SK-N-SH (cell line): ENCODE measurements at regions not wholly inside any gene's neighbourhood (a gene's known extent, or its start where the extent isn't known, plus 50 kb on each side); places are given as distances from the start of the nearest gene placed in this dataset.

Experiments
- CTCF ChIA-PET: fragments of 300-600, 350-600 bp; formaldehyde crosslinking; extraction: SDS; loops from one replicate; lab custom pipeline; 2021; lab: Yijun Ruan, JAX
- POLR2A ChIA-PET: fragments of 350-600 bp; sonication (Branson Sonifier 250); formaldehyde crosslinking; extraction: SDS; loops from one replicate; lab custom pipeline; 2020; ENCODE audit warnings: antibody characterized with exemption, inconsistent platforms; lab: Yijun Ruan, JAX
- DNase-seq: peaks from one replicate; pipeline ENCODE4 v3.0.0; 2012
- H2AFZ ChIP-seq: fragments of 200-600 bp; sonication (generic); 2 replicates; pipeline ENCODE4 v1.8.1; 2016; ENCODE audit warnings: antibody characterized with exemption, mild to moderate bottlenecking, low read depth
- H3F3A ChIP-seq: fragments of 200-600 bp; sonication (generic); replicated peaks from 2 replicates; pipeline ENCODE3; 2016; ENCODE audit warnings: antibody characterized with exemption, mild to moderate bottlenecking; ENCODE audit not compliant: insufficient read depth
- H3K27ac ChIP-seq, 2 experiments: fragments of 200-500 bp in 1 of 2; fragments of 200-600 bp in 1 of 2; sonication (Bioruptor generic) in 1 of 2; sonication (generic), shearing (Covaris generic) in 1 of 2; 2 replicates each; pipeline versions ENCODE4 v1.5.1 to v1.6.1; 2014 to 2016; ENCODE audit warnings: low read depth in 2 of 2, inconsistent platforms in 1 of 2, low read length in 1 of 2, mild to moderate bottlenecking in 1 of 2, mixed read lengths in 1 of 2
- H3K27me3 ChIP-seq: fragments of 200-600 bp; sonication (generic), shearing (Covaris generic); 2 replicates; pipeline ENCODE4 v1.6.1; 2016; ENCODE audit warnings: mixed run types; ENCODE audit not compliant: insufficient read depth
- H3K36me3 ChIP-seq, 2 experiments: fragments of 200-500 bp in 1 of 2; fragments of 200-600 bp in 1 of 2; sonication (Bioruptor generic) in 1 of 2; sonication (generic) in 1 of 2; replicated peaks in 1 of 2; 2 replicates each; pipeline versions ENCODE3 to v1.5.1; 2014 to 2016; ENCODE audit warnings: low read length in 1 of 2, mild to moderate bottlenecking in 1 of 2; ENCODE audit not compliant: insufficient read depth in 2 of 2, control insufficient read depth in 1 of 2
- H3K4me1 ChIP-seq, 2 experiments: fragments of 200-500 bp in 1 of 2; fragments of 200-600 bp in 1 of 2; sonication (Bioruptor generic) in 1 of 2; sonication (generic), shearing (Covaris generic) in 1 of 2; 2 replicates each; pipeline versions ENCODE4 v1.5.1 to v1.6.1; 2014 to 2016; ENCODE audit warnings: low read depth in 1 of 2, low read length in 1 of 2, mixed run types in 1 of 2; ENCODE audit not compliant: insufficient read depth in 2 of 2, control insufficient read depth in 1 of 2
- H3K4me2 ChIP-seq: fragments of 200-600 bp; sonication (generic), shearing (Covaris generic); 2 replicates; pipeline ENCODE4 v1.6.1; 2017; ENCODE audit warnings: mixed run types
- H3K4me3 ChIP-seq, 2 experiments: fragments of 200-500 bp in 1 of 2; fragments of 200-600 bp in 1 of 2; sonication (Bioruptor generic) in 1 of 2; sonication (generic), shearing (Covaris generic) in 1 of 2; 2 replicates each; pipeline versions ENCODE4 v1.5.1 to v1.8.1; 2014 to 2016; ENCODE audit warnings: low read depth in 2 of 2, inconsistent platforms in 1 of 2, low read length in 1 of 2, mild to moderate bottlenecking in 1 of 2, mixed read lengths in 1 of 2, moderate library complexity in 1 of 2
- H3K79me2 ChIP-seq: fragments of 200-600 bp; sonication (generic); 2 replicates; pipeline ENCODE4 v1.8.1; 2017; ENCODE audit warnings: mild to moderate bottlenecking; ENCODE audit not compliant: insufficient read depth
- H3K9ac ChIP-seq: fragments of 200-600 bp; sonication (generic); 2 replicates; pipeline ENCODE4 v1.6.1; 2017; ENCODE audit warnings: mixed run types
- H3K9me2 ChIP-seq: fragments of 200-600 bp; sonication (generic); 2 replicates; pipeline ENCODE4 v1.6.1; 2017; ENCODE audit warnings: mixed run types
- H3K9me3 ChIP-seq: fragments of 200-600 bp; sonication (generic); 2 replicates; pipeline ENCODE4 v1.6.1; 2017; ENCODE audit warnings: mixed run types, mild to moderate bottlenecking, moderate library complexity
- H4K20me1 ChIP-seq: fragments of 200-600 bp; sonication (generic); 2 replicates; pipeline ENCODE4 v1.6.1; 2017; ENCODE audit warnings: mild to moderate bottlenecking, mixed run types; ENCODE audit not compliant: insufficient read depth
- CTCF ChIP-seq: fragments of 200-600 bp; sonication (generic); IDR thresholded peaks from 2 replicates; pipeline ENCODE4 v1.6.1; 2017; ENCODE audit warnings: antibody characterized with exemption, mild to moderate bottlenecking, moderate library complexity
- ELF1 ChIP-seq: IDR thresholded peaks from 2 replicates; pipeline ENCODE4 v1.4.0; 2012
- FOSL2 ChIP-seq: IDR thresholded peaks from 2 replicates; pipeline ENCODE4 v1.4.0; 2012; ENCODE audit warnings: low read depth, mild to moderate bottlenecking, moderate library complexity, borderline replicate concordance
- FOXJ3 ChIP-seq: sonication (generic); formaldehyde crosslinking; IDR thresholded peaks from 2 replicates; pipeline ENCODE4 v1.5.1; 2020; ENCODE audit warnings: mild to moderate bottlenecking, missing genetic modification reagents
- GATA2 ChIP-seq: sonication (generic); formaldehyde crosslinking; IDR thresholded peaks from 2 replicates; pipeline ENCODE4 v1.5.0; 2020; ENCODE audit warnings: mild to moderate bottlenecking, missing genetic modification reagents
- MEF2A ChIP-seq: IDR thresholded peaks from 2 replicates; pipeline ENCODE4 v1.4.0; 2012; ENCODE audit warnings: low read depth, borderline replicate concordance
- NRF1 ChIP-seq: IDR thresholded peaks from 2 replicates; pipeline ENCODE4 v1.6.1; 2012; ENCODE audit warnings: low read depth, mild to moderate bottlenecking, low read length
- RAD21 ChIP-seq: IDR thresholded peaks from 2 replicates; pipeline ENCODE4 v1.6.1; 2012; ENCODE audit warnings: mild to moderate bottlenecking, low read length
- RXRA ChIP-seq: IDR thresholded peaks from 2 replicates; pipeline ENCODE4 v1.4.0; 2012; ENCODE audit warnings: low read depth, mild to moderate bottlenecking, borderline replicate concordance
- SIN3A ChIP-seq: IDR thresholded peaks from 2 replicates; pipeline ENCODE4 v1.6.1; 2012; ENCODE audit warnings: low read depth, mild to moderate bottlenecking, low read length, moderate library complexity, borderline replicate concordance
- TCF12 ChIP-seq: IDR thresholded peaks from 2 replicates; pipeline ENCODE4 v1.4.0; 2012
- USF1 ChIP-seq: IDR thresholded peaks from 2 replicates; pipeline ENCODE4 v1.4.0; 2012; ENCODE audit warnings: low read depth, borderline replicate concordance
- USF2 ChIP-seq: fragments of 150-350 bp; IDR thresholded peaks from 2 replicates; pipeline ENCODE4 v1.6.1; 2017; ENCODE audit warnings: antibody characterized with exemption, low read length, low read depth, borderline replicate concordance
- ZBTB33 ChIP-seq: IDR thresholded peaks from 2 replicates; pipeline ENCODE4 v1.4.0; 2012; ENCODE audit warnings: low read depth, borderline replicate concordance
- WGBS: methylation state at CpG from one replicate; pipeline ENCODE4 v1.1.6; 2017; ENCODE audit warnings: low lambda C conversion rate; 5-methylcytosine and 5-hydroxymethylcytosine counted together

- no peak for TF ChIP-seq FOXJ3
- TF ChIP-seq RAD21, result no peak
- TF ChIP-seq USF1, result no peak
- TF ChIP-seq NRF1, result no peak
- no peak for TF ChIP-seq ZBTB33
- TF ChIP-seq USF2, result no peak
- TF ChIP-seq RXRA, result no peak
- no peak for TF ChIP-seq MEF2A
- TF ChIP-seq SIN3A, result no peak
- no peak for TF ChIP-seq TCF12
- no peak for TF ChIP-seq CTCF
- no peak for TF ChIP-seq GATA2 (CRISPR knock-in tag)
- TF ChIP-seq FOSL2, result no peak
- TF ChIP-seq ELF1, result no peak
- Histone ChIP-seq H4K20me1 (no peaks in the 10 kb centered on the region), H2AFZ (no peak overlapping the region), H3K9me2 (no peaks in the 10 kb centered on the region), H3F3A (no peaks in the 10 kb centered on the region), H3K9ac (no peak overlapping the region), H3K4me1 (peaks cover 0 to 2% of the 10 kb centered on the region in 2 experiments; a peak in 1 of 4 replicates), H3K27ac (no peak overlapping the region), H3K79me2 (no peaks in the 10 kb centered on the region), H3K27me3 (no peaks in the 10 kb centered on the region), H3K4me3 (no peak overlapping the region), H3K36me3 (no peaks in the 10 kb centered on the region), H3K4me2 (no peak overlapping the region), H3K9me3 (no peaks in the 10 kb centered on the region)
- 44% methylated on average over 3 of the region's 3 CpGs for WGBS
- ChIA-PET POLR2A (no interaction called here), CTCF (interaction anchor here (1.6 kb wide), 1 partner anchor 175 kb away, joined by 7 read pairs; no protein-coding TSS in a partner anchor)
- no peak for DNase-seq
Measured at GRCh38 chr17:33954597-33954996, 300.5 kb upstream of the CCL2 start.
